ENCODE measurements at regions not wholly inside any gene's neighbourhood (a gene's known extent, or its start where the extent isn't known, plus 50 kb on each side); places are given as distances from the start of the nearest gene placed in this dataset.

- TF ChIP-seq, protein P1, sequence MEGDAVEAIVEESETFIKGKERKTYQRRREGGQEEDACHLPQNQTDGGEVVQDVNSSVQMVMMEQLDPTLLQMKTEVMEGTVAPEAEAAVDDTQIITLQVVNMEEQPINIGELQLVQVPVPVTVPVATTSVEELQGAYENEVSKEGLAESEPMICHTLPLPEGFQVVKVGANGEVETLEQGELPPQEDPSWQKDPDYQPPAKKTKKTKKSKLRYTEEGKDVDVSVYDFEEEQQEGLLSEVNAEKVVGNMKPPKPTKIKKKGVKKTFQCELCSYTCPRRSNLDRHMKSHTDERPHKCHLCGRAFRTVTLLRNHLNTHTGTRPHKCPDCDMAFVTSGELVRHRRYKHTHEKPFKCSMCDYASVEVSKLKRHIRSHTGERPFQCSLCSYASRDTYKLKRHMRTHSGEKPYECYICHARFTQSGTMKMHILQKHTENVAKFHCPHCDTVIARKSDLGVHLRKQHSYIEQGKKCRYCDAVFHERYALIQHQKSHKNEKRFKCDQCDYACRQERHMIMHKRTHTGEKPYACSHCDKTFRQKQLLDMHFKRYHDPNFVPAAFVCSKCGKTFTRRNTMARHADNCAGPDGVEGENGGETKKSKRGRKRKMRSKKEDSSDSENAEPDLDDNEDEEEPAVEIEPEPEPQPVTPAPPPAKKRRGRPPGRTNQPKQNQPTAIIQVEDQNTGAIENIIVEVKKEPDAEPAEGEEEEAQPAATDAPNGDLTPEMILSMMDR (conservative IDR thresholded peaks at IDR 0.05; ENCODE audit: low read depth in 2 of 2) = no peak
- TF ChIP-seq CREB1 (CRISPR knock-in tag; IDR thresholded peaks at IDR 0.05; ENCODE audit: low read depth) (no peak), JUNB (IDR thresholded peaks at IDR 0.05; ENCODE audit: unreplicated experiment) (no peak), NANOG (IDR thresholded peaks at IDR 0.05; ENCODE audit: borderline replicate concordance) (no peak), EZH2 (IDR thresholded peaks at IDR 0.05; ENCODE audit: low read depth, unreplicated experiment) (no peak), REST (IDR thresholded peaks at IDR 0.05; ENCODE audit: unreplicated experiment) (no peak), POLR2AphosphoS5 (IDR thresholded peaks at IDR 0.05; ENCODE audit: low read depth) (no peak), ETS1 (IDR thresholded peaks at IDR 0.05) (no peak), EZH2phosphoT487 (IDR thresholded peaks at IDR 0.05; ENCODE audit: unreplicated experiment) (no peak), ZNF331 (CRISPR knock-in tag; IDR thresholded peaks at IDR 0.05; ENCODE audit: low read depth) (no peak), STAT1 (IDR thresholded peaks at IDR 0.05; ENCODE audit: unreplicated experiment) (no peak), ZNF462 (CRISPR knock-in tag; IDR thresholded peaks at IDR 0.05) (no peak)
Observed at GRCh38 chr3:20808864-20809263, 622.9 kb upstream of the SGO1 start.
